ENCODE measurements at regions not wholly inside any gene's neighbourhood (a gene's known extent, or its start where the extent isn't known, plus 50 kb on each side); places are given as distances from the start of the nearest gene placed in this dataset.

DNA sequence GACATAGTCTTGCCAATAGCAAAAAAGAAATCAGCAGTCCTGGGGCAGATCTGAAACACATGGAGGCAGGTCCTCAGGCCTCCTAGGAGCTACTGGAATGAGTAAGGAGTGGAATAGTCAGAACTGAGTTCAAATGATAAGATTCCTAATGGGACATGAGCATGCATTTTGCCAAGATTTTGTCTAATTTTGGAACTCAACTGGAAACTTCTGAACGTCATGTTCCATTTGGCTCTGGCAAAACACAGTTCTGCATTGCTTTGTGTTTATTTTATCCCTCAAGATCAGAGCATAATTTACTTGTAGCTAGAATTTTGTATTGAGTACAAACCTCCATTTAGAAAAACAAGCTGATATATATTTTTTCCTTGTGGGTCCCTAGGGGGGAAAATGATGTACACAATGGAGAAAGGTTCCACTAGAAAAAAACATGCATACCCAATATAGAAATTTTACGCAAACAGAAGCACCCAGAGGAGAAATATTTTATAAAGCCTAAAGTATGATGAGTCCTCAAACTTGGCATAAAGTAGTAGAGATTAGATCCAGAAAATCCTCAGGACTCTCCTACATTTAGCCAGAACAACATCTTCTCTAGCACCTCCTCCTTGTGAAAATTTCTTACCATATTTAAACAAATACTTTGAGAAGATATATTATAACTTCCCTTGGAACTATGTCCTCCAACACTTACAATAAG lies 149.0 kb upstream of the SERP2 start:
- DNase-seq = no peak

DNA sequence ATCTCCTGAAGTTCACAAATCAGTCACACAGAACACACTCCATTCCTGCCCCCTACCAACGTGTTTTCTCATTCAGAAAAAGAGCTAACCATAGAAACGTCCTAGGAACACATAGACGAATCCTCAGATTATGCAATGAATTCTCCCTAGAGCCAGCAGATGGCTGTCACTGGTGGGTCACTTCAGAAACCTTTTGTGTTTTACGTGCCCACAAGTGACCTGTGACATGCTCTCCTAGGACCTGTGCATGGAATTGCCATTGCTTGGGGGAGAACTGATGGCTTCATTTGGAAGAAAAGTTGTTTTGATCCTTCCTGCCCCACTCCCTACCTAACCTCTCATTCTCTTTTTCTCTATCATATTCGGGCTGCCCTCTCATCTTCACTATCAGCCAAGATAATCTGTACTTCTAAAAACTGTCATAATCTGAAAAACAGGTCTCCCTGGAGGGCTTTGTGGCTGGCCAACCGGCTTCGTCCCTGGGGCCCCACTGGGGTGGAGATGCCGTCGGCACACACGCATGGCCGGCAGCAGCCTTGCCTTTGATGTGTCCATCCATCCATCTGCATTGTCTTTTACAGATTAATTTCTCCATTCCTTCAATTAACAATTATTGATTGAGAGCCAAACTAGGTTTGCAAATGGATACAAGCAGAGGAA lies 144.1 kb upstream of the SERP2 start:
- peak; percentile 49 for DNase-seq

DNA sequence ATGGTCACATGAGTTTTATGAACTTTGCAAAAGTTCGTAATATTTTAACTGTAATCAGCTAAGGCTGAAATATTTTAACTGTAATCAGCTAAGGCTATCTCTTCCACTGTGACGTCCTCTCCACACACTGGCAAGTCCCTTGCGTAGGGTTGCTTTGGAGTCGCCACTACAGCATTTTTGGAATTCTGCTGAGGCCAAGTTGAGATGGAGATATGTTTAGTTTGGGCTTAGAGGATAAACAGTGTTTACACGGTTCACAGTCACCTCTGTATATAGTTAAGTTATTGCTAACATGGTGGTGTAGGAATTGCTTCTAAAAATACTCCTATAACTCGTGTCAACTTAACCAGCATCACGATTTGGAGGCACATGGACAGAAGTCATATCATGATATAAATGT lies 143.6 kb upstream of the SERP2 start:
- DNase-seq = no peak

DNA sequence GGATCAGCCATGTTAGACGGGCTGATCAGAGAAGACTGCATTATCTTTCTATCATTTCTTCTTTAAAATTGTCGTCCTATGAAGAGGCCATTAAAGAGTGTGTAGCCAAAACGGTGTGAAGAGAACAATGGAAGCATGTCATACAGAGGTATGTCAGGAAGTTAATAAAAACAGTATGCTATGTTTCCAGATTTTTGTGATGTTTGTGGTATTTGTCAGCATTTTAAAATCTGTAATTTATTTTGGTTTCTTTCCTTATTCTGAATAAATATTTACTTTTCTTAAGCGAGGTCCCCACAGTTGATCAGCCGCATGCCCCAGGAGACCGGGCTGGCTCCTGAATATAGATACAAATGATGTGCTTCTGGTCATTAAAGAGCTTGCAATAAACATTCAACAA lies 142.9 kb upstream of the SERP2 start:
- DNase-seq = no peak

DNA sequence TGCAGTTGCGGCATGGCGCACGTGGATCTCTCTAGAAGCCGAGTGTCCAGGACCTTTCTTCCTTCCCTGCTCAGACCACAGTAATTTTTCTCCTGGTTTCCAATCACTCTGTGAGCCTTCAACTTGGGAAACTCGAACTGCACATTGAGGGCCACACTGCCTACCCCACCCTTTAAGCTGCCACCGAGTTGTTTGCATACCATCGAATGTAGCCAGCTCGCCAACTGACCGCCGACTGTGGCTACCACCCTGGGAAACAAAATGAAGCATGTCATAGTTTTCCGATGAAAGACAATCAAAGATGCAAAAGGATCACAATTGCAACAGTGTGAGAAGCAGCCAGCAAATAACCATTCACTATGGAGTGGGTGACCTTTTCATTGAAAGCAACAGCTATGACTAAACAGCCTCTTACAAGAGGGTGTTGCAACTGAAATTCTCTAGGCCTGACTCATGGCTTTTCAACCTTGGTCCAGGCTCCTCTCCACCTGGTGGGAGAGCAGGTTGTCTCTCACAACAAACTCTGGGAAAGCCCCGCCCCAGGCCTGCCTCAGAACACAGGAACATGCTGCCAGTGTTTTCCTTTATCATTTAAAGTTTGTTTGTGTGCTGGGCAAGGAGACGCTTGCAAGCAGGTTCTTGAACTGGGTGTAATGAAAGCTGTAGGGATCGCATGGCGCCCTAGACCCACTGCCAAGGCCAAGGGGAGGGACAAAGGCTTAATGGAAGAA lies 141.7 kb upstream of the SERP2 start:
- DNase-seq = no peak

DNA sequence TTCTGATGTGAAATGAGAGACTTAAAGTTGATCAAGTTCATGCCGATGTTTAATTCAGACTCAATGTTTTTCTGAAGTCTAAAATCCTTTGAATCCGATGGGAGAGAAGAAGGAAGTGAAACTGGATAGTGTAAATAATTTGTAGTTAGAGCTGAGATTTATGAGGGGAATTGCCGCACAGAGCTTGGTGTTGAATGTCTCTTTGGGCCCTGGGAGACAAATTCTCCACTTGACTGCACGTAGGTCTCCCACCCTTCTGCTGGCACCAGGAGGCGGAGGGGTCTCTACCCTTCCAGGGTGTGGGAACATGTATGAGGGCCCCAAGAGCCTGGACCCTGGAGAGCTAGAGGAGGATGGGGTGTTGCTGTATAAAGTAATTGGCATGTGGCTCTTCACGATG lies 140.8 kb upstream of the SERP2 start:
- DNase-seq = no peak

DNA sequence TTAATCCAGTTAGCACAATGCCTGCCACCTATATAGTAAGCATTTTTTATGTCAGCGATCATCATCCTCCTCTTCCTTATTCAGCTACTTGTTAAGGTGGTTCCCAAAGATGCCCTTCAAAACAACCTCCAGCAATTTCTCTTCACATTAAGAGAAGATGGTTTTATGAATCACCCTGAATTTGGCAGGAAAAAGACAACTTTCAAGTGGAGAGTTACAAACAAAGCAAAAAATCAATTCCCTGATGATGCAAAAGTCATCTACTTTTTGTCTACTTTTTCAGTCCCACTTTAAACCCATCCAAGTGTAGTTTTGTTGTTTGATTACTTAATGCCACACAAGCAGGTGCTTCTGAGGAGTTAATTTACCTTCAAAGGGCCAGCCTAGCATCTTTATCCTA lies 139.1 kb upstream of the SERP2 start:
- DNase-seq = no peak

DNA sequence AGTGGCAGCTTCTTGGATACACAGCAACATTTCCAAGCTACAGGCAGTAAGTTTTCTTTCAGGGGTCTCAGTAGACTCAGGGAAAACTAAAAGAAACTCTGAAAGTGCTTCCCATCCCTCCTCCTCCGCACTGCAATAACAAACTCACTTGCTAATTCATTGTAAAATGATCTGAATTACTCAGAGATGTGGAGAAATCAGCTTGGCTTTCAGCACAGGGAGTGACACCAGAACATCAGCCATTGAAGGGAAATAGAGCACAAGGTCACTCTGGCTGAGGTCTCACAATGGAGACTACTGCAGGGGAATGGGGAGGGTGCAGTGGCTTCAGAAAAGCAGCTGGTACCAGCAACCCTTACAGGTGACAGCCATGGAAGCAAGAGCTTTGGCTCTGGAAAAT lies 137.3 kb upstream of the SERP2 start:
- DNase-seq = no peak

DNA sequence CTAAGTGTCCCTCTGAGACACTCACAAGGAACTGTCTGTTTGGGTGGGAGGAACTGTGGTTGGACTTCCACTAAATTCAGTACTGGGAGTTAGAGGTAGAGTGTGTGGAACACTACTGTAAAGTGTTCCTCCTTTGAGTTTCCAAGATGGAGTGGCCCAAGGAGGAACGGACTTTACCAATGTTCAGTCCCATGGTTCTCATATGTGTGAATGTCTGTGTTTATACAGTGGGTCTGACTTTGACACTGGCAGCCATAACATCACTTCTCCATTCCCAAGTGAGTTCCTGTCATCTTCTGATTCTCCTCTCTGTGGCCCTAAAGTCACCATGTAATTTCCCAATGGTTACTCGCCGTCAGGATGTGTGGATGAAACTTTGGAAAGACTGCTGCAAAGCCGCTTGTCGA lies 136.8 kb upstream of the SERP2 start:
- no peak for DNase-seq

DNA sequence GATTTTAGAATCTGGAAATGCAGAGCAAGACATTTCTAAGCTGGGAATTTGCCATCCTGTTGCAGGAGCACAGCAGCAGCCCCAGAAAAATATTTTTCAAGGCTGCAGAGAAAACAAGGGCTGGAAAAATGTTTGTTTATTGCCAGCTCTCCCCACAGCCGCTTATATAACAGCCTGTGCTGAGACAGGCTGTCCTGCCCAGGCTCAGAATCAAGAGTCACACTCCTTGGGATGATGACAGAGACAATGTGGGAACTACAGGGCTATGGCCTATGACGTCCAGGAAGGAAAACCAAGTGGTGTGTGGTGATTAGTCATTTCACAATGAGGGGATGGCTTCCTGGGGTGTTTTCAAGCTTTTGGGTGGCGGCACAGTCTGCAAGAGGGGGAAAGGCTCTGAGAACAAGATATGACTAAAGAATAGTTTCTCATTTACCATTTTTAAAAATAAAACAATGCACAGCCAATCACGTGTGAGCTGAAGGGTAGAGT lies 136.3 kb upstream of the SERP2 start:
- peak; percentile 86 for DNase-seq

DNA sequence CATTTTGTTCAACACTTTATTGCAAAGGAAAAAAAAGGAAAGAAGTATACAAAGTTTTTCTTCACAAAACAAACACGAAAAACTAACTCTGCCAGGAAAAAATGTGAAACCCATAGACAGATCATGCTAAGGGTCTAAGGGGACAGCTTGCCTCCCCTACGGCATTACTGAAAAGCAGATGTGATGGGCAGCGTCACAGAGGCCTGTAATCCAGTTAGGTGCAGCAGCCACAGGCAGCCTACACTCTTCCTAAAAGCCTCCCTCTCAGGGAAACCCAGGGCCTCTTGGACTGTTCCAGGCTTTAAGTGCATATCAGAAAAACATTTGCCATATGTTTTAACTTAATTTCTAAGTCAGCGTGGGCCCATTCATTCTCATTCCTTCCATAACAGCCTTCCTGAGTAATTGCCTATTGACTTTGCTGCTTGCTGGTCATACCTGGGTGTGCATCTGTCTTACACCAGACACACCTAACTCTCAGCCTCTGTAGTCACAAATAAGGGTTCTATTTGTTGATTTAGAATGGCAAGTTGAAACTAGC lies 135.7 kb upstream of the SERP2 start:
- no peak for DNase-seq

DNA sequence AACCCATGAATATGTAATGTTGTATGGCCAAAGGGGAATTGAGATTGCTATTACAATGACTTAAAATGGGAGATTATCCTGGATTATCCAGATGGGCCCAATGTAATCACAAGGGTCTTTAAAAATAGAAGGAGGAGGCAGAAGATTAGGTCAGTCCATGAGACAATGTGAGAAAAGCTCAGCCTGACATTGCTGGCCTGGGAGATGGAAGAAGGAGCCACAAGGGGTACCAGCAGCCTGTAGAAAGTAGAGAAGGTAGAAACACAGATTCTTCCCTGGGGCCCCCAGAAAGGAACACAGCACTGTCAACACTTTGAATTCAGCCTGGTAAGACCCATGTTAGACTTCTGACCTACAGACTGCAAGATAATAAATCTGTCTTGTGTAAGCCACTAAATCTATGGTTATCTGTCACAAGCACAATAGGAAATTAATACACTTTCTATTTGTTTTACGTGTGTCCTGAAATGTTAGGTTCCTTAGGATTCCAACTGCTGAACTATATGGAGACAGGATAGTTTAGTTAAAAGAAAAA lies 132.9 kb upstream of the SERP2 start:
- no peak for DNase-seq

DNA sequence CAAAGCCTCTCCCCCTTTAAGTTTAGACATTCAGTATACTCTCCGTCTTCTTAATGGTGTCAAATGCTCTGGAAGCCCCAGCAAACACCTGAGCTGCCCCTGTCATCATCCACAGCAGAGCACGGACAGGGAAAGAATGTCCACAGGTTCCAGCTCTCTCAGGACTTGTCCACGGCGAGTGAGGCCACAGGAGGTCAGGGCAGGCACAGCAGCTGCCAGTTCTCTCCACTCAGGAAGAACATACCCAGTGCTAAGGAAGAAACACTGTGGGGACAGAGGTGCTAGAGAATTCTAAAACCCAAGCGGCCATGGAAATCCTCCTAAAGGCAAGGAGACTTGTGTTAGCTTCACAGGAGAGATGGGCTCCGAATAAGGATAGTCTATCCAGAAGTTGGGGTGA lies 132.0 kb upstream of the SERP2 start:
- DNase-seq = no peak

DNA sequence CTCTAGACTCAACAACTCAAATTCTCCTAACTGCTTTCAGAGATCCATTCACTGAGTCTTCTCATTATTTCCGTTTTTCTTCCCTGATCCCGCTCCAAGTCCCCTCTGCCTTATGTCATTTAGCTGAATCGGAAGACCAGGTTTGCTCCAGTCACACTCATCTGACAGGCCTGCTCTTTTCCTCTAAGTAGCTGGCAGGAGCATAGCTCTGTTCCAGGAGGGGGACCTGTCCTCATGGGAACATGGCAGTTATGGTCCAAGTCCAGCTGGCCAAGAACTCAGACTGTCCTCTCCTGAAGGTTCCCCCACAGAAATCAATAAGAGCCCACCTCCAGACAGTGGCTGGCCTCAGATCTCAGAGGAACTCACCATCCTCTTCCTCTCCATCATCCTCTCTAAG lies 130.9 kb upstream of the SERP2 start:
- DNase-seq = no peak

DNA sequence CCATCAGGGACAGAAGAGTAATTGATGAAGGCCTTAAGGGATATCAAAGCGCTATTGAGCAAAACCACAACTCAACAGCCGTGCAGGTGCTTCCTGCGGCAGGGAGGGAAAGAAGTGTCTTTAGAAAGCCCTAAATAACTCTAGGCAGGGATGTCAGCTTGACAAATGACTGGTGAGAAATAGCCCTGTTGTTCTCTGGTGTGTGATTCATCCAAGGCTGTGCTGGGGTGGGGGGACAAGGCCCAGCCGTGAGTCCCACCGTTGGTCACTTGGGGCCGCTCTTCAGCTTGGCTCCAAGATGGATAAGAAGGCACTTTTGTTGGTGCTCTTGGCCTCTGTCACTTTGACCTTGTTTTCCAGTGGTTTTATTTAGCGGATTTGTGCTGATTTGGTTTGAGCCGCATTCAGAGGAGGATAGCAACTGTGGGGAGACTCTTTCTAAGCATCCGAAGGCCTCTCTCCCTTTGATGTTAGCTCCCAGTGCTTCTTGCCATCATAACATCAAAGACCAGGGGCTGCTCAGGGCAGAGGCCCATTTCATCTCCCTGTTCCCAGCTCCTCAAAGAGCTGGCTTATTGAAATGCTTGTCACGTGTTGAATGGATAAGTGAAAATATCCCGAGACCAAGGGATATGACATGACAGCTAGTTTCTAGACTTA lies 130.3 kb upstream of the SERP2 start:
- peak; percentile 92 for DNase-seq

DNA sequence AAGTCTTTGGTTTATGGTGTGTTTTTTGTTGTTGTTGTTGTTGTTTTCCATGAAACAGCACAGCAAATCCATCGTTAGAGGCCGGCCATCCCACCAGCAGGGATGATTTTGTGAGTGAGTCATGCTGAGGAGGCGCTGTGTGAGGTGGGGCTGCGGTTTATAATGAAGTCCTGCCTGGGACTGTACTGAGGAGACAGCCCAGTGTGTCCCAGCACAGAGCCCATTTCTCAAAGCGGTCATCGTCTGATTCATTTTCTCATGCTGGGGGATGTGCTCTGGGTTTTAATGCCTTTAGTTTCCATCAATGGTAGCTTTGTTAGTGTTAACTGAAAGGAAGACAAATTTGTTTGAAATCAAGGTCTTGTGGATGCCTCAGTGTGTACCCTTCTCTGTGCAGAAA lies 129.3 kb upstream of the SERP2 start:
- DNase-seq = no peak

DNA sequence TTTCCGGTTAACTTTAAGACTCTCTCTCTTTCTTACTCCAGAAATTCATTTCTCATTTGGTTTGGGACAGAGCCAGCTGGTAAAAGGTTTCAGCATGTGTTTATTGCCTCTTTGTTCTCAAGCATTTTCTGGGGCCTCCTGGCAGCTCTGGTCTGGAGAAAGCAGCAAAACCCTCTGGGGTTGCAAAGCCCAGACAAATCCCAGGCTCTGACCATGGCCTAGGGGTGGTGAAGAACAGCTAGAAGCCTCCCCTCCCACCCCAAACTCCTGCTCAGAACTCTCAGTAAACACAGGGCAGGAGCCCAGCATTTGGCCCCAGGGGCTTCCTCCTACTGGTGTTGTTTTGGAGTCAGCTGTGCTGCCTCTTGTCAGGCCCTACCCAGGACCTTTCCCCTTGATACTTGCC lies 124.2 kb upstream of the SERP2 start:
- no peak for DNase-seq

DNA sequence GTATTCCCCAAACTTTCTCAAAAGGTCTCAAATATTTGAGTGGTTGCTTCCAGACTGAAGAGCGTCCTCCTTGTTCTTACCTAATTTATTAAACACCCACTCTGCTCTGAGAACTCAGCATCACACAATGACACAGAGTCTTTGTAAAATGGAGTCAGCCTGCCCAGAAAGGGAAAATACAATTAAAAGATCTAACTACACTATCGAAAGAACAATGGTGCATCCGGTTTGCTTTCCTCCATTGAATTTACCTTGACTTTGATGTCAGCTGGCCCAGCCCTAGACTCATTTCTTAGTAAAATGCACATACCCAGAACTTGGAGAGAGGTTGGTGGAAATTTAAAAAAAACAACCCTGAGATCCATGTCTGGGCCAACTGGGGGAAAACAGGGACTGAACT lies 120.7 kb upstream of the SERP2 start:
- no peak for DNase-seq

DNA sequence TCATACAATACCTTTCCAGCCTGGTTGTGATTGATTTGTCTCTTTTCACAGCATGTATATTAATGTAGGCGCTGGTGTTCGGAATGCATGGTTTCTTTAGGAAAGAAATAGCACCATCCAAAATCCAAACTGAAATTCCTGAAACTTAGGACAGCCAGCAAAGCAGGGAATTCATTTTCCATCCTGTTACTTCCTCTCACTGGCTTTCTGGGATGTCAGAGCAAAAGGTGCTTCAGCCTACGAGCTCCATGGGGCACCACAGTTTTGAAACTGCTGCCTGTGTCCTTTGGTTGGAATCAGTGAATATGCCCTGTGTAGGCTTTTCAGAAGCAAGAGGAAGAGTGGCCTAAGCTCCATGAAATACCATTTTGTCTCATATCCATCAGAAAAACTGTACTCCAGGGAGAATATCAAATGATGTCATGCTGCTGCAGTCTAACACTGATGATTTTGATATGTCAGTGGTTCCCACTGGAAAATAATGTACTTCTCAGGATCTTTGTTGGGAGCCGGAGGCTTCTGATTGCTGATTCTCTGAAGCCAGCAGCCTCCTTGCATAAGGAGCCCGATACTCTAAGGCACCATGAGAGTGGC lies 117.8 kb upstream of the SERP2 start:
- no peak for DNase-seq

DNA sequence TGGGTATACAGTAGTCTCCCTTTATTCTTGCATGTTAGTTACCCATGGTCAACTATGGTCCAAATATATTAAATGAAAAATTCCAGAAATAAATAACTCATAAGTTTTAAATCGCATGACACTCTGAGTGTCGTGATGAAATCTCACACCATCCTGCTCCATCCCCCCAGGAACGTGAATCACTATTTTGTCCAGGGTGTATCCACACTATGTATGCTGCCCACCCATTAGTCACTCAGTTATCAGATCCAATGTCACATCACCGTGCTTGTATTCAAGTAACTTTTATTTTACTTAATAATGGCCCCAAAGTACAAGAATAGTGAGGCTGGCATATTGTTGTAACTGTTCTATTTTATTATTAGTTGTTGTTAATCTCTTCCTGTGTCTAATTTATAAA lies 115.8 kb upstream of the SERP2 start:
- DNase-seq = no peak

DNA sequence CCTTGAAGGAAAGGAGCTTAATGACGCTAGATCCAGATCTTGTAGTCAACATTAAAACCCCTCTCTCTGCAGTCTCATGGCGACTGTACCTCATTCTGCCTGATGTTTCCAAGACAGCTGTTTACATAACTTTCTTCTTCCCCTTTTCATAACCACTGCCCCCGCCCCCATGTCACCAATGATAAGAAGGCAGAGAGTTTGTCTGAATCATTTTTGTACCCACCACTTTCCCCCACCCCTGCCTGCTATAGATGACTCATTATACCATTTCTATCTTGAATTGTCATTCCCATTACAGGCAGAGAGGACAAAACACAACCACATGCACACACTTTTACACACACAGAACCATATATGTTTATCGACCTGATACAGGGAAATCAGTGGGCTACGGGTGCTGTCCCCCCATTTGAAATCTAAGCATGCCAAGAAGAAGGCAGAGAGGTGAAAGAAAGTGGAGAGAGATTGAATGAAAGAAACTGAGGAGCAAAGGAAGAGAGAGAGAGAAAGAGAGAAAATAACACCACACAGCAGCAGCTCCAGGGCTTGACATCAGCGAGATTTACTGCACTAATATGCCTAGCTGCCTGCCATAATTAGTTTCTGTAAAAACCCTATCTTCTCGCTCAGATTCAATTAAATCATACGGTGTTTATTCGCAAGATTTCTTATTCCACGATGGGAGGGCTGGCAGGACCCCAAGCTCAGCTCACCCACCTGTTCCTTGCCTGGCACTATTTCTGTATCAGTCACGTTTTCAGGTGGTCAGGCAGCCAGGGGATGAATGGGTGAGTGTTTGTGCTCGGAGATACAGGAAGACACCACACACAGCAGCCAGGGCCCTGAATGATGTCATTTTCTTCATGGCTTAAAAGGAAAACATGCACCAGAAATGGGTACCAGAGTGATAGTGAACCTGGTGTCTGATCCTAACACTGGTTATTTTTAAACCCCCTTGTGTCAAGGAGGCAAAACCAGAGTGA lies 114.3 kb upstream of the SERP2 start:
- DNase-seq = peak; percentile 98

Measured in hematopoietic multipotent progenitor cell treated with erythropoietin and hydrocortisone succinate and interleukin-3 and kit ligand, for 4 days (in vitro differentiated cells).